KMS-11 (cell line): ENCODE measurements at regions not wholly inside any gene's neighbourhood (a gene's known extent, or its start where the extent isn't known, plus 50 kb on each side); places are given as distances from the start of the nearest gene placed in this dataset.
A peak's percentile ranks its signal among the peaks of the same experiment; 100 is the strongest.

Experiments
- H2AFZ ChIP-seq: fragments of 200-600 bp; sonication (generic); 2 replicates; pipeline ENCODE4 v1.6.1; 2016; ENCODE audit warnings: antibody characterized with exemption, mixed run types, low read depth
- H3K27ac ChIP-seq: fragments of 200-600 bp; sonication (generic); 2 replicates; pipeline ENCODE4 v1.6.1; 2016; ENCODE audit warnings: mild to moderate bottlenecking, mixed run types
- H3K27me3 ChIP-seq: fragments of 200-600 bp; sonication (generic); 2 replicates; pipeline ENCODE4 v1.6.1; 2017; ENCODE audit warnings: mild to moderate bottlenecking, low read depth, mixed run types, moderate library complexity; ENCODE audit not compliant: insufficient read depth
- H3K36me3 ChIP-seq: fragments of 200-600 bp; sonication (generic); 2 replicates; pipeline ENCODE4 v1.6.1; 2017; ENCODE audit warnings: mild to moderate bottlenecking, mixed run types; ENCODE audit not compliant: insufficient read depth
- H3K4me1 ChIP-seq: fragments of 200-600 bp; sonication (generic); 2 replicates; pipeline ENCODE4 v1.6.1; 2016; ENCODE audit warnings: mild to moderate bottlenecking, low read depth, mixed run types; ENCODE audit not compliant: poor library complexity, severe bottlenecking
- H3K4me2 ChIP-seq: fragments of 200-600 bp; sonication (generic); 2 replicates; pipeline ENCODE4 v1.7.0; 2016; ENCODE audit warnings: mild to moderate bottlenecking, mixed run types
- H3K4me3 ChIP-seq: fragments of 200-600 bp; sonication (generic); IDR thresholded peaks from 2 replicates; pipeline ENCODE4 v1.6.1; 2017; ENCODE audit warnings: low read depth, low read length, mixed read lengths; ENCODE audit not compliant: insufficient read depth
- H3K79me2 ChIP-seq: fragments of 200-600 bp; sonication (generic); 2 replicates; pipeline ENCODE4 v1.6.1; 2016; ENCODE audit warnings: low read depth, mixed run types; ENCODE audit not compliant: insufficient read depth
- H3K9ac ChIP-seq: fragments of 200-600 bp; sonication (generic); 2 replicates; pipeline ENCODE4 v1.6.1; 2016; ENCODE audit warnings: mild to moderate bottlenecking, mixed run types
- H4K20me1 ChIP-seq: fragments of 200-600 bp; sonication (generic); 2 replicates; pipeline ENCODE4 v1.6.1; 2016; ENCODE audit warnings: mild to moderate bottlenecking, mixed run types; ENCODE audit not compliant: insufficient read depth
- TF ChIP-seq, protein P1 (sequence below): fragments of 200-600 bp; sonication (generic); conservative IDR thresholded peaks from 2 replicates; pipeline ENCODE4 v1.6.1; 2017; ENCODE audit warnings: low read depth, mild to moderate bottlenecking, antibody characterized with exemption, low read length, moderate library complexity, mixed read lengths

DNA sequence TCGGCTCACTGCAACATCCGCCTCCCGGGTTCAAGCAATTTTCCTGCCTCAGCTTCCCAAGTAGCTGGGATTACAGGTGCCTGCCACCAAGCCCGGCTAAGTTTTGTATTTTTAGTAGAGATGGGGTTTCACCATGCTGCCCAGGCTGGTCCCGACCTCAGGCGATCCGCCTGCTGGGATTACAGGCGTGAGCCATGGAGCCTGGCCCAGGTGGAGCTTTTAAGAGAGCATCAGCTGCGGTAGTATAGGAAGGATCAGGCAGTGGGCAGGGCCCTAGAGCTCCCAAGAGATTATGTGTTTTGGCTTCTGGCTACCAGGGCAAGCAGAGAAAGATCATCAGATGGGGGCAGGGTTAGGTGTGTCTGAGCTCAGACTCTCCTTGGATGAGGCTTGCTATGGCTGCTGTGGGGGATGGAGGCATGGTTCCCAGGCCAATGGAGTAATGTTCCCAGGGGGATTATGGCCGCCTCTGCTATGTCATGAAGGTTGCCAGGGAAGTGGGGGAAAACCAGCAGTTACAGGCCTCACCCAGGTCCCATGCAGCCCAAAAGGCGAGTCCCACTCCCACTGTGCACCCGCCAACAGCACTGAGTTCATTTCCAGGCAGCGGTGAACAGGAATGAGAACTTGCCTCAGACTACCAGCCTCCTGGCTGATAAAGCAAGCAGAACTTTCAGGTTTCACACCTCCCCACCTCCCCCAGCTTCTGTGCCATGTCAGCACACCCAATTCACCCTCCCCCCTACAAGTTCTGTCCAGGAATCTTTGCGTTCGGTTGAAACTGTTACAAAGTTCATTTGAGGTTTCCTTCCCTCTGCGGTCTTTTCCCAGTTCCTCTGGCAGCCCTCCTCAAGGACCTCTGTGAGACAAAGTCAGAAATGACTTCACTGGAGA is 507.6 kb downstream of the SPATA31D1 start:
- H3K4me2 ChIP-seq, result peak overlapping the region; percentile 72

DNA sequence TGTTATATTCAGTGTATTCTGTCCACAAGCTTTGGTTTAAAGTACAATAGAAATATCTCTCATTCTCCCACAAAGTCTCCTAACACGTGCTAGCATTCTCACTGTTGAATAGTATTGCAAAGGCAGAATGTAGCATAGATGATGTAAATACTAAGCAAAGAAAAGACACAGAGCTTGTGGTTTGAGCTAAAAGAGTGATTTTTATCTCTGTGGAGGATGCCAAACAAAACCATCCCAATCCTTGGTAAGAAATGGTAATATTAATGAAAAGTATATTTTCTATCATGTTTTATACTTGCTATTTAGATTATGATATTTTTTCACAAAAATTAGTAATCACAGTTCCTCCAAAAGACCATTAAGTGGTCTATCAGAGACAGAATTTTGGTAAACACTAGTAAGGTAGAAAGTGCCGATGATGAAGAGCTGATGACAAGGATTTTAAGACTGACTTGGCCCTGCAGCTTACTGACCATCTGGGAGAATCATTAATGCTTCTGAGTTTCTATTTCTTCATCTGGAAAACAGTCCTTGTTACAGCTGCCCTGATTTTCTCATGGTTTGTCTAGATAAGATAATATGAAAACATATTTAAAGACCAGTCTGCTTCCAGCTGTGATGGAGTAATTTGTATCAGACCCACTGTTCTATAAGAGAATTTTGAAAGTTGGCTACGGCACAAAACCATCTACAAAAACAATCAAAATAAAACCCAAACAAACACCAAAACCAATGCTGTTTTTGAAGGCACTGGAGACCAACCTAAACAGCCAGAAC is 510.2 kb downstream of the SPATA31D1 start:
- H3K4me1 ChIP-seq, result peaks cover 43% of the 10 kb centered on the region
- H3K4me3 ChIP-seq, result no peak overlapping the region
- H3K27me3 ChIP-seq, result no peaks in the 10 kb centered on the region
- H3K79me2 ChIP-seq, result no peaks in the 10 kb centered on the region
- 0 out of 2 replicates have a peak, but pooled peaks cover 5% of the 10 kb centered on the region for H3K36me3 ChIP-seq
- no peak overlapping the region for H3K9ac ChIP-seq
- H4K20me1 ChIP-seq, result no peaks in the 10 kb centered on the region
- H2AFZ ChIP-seq, result no peak overlapping the region
- TF ChIP-seq, protein P1, sequence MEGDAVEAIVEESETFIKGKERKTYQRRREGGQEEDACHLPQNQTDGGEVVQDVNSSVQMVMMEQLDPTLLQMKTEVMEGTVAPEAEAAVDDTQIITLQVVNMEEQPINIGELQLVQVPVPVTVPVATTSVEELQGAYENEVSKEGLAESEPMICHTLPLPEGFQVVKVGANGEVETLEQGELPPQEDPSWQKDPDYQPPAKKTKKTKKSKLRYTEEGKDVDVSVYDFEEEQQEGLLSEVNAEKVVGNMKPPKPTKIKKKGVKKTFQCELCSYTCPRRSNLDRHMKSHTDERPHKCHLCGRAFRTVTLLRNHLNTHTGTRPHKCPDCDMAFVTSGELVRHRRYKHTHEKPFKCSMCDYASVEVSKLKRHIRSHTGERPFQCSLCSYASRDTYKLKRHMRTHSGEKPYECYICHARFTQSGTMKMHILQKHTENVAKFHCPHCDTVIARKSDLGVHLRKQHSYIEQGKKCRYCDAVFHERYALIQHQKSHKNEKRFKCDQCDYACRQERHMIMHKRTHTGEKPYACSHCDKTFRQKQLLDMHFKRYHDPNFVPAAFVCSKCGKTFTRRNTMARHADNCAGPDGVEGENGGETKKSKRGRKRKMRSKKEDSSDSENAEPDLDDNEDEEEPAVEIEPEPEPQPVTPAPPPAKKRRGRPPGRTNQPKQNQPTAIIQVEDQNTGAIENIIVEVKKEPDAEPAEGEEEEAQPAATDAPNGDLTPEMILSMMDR, result no peak
- no peak overlapping the region for H3K27ac ChIP-seq
- H3K4me2 ChIP-seq, result no peak overlapping the region

More for the DNA sequence above, 507.6 kb downstream of the SPATA31D1 start:
- H3K9ac ChIP-seq, result no peak overlapping the region; the same call in 1 of the 2 replicates
- TF ChIP-seq, protein P1, result no peak
- no peak overlapping the region for H3K4me3 ChIP-seq
- H3K36me3 ChIP-seq, result 0 out of 2 replicates have a peak, but pooled peaks cover 5% of the 10 kb centered on the region
- peak overlapping the region; percentile 19; the same call in 1 of the 2 replicates for H2AFZ ChIP-seq
- peak overlapping the region; percentile 46 for H3K27ac ChIP-seq
- H3K4me1 ChIP-seq, result peaks cover 43% of the 10 kb centered on the region
- no peaks in the 10 kb centered on the region for H3K27me3 ChIP-seq
- H4K20me1 ChIP-seq, result no peaks in the 10 kb centered on the region
- H3K79me2 ChIP-seq, result no peaks in the 10 kb centered on the region

DNA sequence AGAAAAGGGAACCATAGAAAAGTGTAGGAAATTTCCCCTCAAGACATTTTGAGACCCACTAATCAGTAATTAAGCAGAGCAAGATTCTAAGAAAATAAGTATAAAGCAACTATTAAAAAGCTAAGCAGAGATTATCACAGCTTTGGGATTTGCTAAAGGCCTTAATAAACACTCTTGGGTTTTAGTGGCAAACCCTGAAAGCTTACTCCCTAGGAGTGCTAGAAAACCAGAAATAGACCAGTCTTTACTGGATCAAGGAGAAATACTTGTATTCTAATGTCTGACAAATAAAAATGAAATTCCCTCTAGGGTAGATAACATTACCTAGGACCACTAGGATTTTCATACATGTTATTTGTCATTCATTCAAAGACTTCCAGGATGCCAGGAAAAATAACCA is 510.8 kb downstream of the SPATA31D1 start:
- TF ChIP-seq, protein P1, result no peak
- no peak overlapping the region for H2AFZ ChIP-seq
- H3K27ac ChIP-seq, result no peak overlapping the region

DNA sequence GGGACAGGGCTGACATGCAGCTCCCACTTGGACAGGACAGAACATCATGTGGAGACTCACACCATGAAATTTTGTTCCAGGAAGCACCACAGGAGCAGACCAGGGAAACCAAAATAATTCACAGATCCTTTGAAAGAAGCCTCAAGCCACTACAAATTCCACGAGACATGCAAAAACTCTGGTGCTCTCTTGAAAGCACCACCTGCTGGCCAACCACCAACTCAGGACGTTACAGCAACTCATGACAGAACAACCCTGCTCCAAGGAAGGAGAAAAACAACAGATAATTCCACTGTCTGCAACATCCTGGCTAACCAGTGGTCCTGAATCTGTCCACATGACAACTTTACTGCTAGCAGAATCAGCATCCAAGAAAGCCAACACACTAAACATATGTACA is 516.0 kb downstream of the SPATA31D1 start:
- Histone ChIP-seq H3K4me1 (peaks cover 5% of the 10 kb centered on the region), H3K9ac (no peak overlapping the region), H3K79me2 (no peaks in the 10 kb centered on the region), H3K27me3 (no peaks in the 10 kb centered on the region), H4K20me1 (no peaks in the 10 kb centered on the region), H2AFZ (no peak overlapping the region), H3K4me2 (no peak overlapping the region), H3K27ac (no peak overlapping the region), H3K36me3 (no peaks in the 10 kb centered on the region), H3K4me3 (no peak overlapping the region)
- TF ChIP-seq, protein P1, result 0 out of 2 replicates have a peak, but pooled peaks have one; percentile 22

More for the DNA sequence above, 510.8 kb downstream of the SPATA31D1 start:
- H4K20me1 ChIP-seq, result no peaks in the 10 kb centered on the region
- H3K79me2 ChIP-seq, result no peaks in the 10 kb centered on the region
- no peak overlapping the region for H3K4me2 ChIP-seq
- no peak overlapping the region for H3K4me3 ChIP-seq
- H3K4me1 ChIP-seq, result peaks cover 43% of the 10 kb centered on the region
- 0 out of 2 replicates have a peak, but pooled peaks cover 5% of the 10 kb centered on the region for H3K36me3 ChIP-seq
- no peak overlapping the region for H3K9ac ChIP-seq
- H3K27me3 ChIP-seq, result no peaks in the 10 kb centered on the region
